Endometrial microvascular endothelial cells (primary cell): ENCODE measurements at regions not wholly inside any gene's neighbourhood (a gene's known extent, or its start where the extent isn't known, plus 50 kb on each side); places are given as distances from the start of the nearest gene placed in this dataset.

Experiments used
- in situ Hi-C: cut with HindIII; loops from 2 replicates; pipeline ENCODE4 v1.10.0; 2017; ENCODE audit warnings: low sequenced_read_pairs, low pct_unique_long_range_greater_than_20kb; ENCODE audit errors: inconsistent ontology term

GRCh38 chr3:193777524-193777923 is 184.5 kb downstream of the OPA1 start:
- in situ Hi-C loops: loop anchor here (10.0 kb wide), 1 partner anchor 527 kb away; no protein-coding TSS in a partner anchor

DNA sequence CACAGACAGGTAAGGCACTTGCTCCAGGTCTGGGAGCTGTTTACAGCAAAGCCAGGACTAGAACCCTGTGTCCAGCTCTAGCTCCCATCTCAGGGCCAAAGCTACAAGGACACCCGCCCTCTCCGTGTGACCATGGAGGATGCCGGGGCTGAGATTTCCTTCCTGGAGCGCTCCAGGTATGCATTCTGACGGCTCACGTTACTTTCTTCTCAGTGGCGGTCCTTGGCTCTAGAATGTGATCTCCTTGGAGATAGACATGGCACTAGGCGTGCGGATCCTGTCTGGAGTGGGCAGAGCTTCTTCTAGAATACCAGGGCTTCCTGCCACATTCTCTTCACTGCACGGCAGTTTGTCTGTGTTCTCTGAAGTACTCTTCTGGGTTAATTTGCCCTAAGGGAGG is 185.7 kb downstream of the OPA1 start:
- in situ Hi-C loops: loop anchor here (10.0 kb wide), 1 partner anchor 526 kb away; no protein-coding TSS in a partner anchor

DNA sequence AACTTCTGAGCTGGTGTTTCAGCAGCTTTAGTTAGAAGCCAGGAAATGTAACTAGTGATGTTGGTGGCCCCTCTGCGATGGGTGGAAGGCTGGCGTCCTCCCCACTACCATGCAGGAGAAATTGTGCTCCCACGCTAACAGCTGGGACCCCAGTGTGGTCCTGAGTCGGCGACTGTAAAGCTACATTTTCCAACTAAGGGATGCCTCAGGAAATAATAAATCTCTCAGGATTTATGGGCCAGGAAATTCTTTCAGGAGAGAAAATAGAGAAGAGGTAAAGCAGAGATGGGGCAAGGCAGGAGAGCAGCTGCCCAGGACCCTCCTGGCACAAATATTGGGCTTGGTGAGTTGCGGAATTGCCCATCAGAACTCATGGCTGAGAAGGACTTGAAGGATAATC is 186.9 kb downstream of the OPA1 start:
- in situ Hi-C loops: loop anchor here (10.0 kb wide), 1 partner anchor 525 kb away; no protein-coding TSS in a partner anchor

DNA sequence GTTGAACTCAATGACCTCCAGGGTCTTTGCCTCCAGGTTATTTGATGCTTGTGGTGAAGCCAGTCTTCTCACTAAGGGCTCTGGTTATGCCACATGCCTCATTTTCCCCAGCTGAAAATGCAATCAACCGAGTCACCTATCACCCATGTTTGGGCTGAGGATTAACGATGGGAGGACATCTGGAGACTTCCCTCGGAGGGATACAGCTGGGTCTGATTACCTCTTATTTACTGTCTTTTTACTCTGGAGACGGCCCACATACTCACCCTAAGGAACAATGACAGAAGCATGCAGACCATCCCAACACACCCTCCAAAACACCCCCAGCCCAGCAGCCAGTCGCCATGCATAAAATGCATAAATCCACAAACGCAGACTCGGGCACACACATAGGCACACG is 187.4 kb downstream of the OPA1 start:
- in situ Hi-C loops: no loop called here

DNA sequence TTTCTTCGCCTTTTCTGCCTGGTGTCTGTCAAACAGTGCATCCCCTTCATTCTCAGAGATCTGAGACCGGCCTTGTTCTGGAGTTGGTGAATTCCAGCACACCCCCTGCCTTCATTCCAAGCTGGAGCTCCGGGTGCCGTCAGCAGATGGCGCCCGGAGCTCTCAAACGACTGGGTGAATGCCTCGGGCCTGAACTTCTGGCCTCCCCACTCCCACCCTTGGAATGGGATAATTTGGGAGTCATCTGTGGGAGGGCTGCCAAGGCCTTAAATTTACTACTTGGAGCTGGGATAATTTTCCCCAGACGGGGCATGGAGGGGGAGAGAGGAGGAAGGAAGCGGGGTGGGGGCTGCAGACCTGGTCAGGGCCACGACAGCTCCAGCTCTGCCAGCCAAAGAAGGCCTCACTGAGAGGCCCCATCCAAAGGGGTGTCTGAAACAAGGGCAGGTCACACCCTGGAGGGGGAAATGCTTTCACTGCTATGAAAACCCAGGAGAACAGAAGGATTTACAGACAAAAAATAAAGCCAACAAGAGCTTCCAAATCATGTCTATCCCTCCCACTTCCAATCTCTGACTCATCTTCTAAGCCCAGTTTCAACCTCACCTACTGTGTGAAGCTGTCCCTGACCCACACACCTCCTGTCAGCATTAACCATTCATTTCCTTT is 187.9 kb downstream of the OPA1 start:
- in situ Hi-C loops: no loop called here

- in situ Hi-C loops: no loop called here
Measured at GRCh38 chr3:193782276-193782647, 189.3 kb downstream of the OPA1 start.

- in situ Hi-C loops: no loop called here
Measured at GRCh38 chr3:193782747-193783146, 189.7 kb downstream of the OPA1 start.

- in situ Hi-C loops: no loop called here
Measured at GRCh38 chr3:193783166-193783896, 190.3 kb downstream of the OPA1 start.

DNA sequence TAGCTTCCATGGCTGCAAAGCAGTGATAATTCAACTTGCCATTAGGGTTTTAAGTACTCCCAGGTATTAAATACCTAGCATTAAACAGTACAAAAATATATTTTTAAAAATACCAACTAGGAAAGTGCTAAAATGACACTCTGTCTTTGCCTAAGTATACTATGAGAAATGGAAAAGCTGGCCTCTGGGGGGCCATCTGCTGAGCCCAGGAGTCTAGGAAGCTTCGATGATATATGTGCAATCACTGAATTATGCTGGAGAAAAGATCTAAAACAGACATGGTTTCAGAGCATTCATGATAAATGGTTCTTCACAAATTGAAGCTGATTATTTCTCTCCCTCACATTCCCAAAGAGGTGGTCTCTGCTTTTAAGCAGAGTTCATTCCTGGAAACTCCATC is 191.8 kb downstream of the OPA1 start:
- in situ Hi-C loops: no loop called here

- in situ Hi-C loops: no loop called here
Measured at GRCh38 chr3:193787496-193787870, 194.5 kb downstream of the OPA1 start.

DNA sequence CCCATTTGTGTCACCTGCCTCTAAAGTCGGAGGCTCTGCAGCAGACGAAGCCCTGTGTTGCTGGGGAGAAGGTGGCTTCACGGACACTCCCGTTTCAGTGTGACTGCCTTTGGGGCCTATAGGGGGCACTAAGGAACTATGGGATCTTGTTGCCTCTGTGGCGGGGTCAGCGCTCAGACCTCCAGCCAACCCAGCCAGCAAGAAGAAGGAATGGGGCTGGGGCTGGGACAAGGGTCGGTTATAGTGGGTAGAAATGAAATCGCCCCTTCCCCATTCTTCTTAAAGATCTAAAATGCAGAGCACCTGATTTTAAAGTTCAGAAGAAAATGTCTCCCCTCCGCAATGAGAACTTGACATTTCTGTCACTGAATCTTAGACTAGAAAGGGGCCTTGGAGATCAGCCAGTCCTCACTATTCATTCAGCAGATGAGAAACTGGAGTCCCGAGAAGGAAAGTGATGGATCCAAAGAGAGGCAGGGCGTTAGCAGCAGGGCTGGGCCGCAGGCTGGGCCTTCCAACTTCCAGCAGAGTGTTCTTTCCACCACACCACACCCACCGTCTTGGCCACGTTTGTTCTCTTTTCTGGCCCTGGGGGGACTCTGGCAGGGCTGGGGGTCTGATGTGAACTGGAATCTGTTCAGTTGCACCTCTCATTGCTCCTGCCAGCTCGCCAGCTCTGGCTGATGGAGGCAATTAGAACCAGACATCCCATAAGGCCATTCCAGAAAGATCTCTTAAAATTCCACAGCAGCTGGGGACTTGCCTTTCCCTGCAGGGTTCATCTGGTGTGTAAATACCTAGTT is 195.4 kb downstream of the OPA1 start:
- in situ Hi-C loops: no loop called here

GRCh38 chr3:193789455-193789854 is 196.4 kb downstream of the OPA1 start:
- in situ Hi-C loops: no loop called here

GRCh38 chr3:193790086-193790990 is 197.3 kb downstream of the OPA1 start:
- in situ Hi-C loops: no loop called here

GRCh38 chr3:193791041-193792032 is 198.3 kb downstream of the OPA1 start:
- in situ Hi-C loops: no loop called here

DNA sequence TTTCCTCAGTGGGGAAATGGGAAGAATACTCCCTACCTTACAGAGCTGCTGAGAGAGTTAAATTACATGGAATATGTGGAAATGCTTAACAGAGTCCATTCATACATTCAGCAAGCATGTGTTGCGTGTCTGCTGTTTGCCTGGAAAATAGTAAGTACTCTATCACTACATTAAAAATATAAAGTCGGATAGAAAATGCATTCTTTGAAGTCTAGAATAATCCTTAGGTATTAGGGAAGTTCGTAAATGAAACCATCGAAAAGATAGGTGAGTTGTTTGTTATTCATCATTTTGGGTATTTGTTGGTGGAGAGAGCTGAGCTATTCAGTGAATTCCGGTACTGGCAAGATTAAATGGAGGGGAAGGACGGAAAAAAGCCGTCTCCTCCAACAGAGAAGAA is 200.1 kb downstream of the OPA1 start:
- in situ Hi-C loops: no loop called here

DNA sequence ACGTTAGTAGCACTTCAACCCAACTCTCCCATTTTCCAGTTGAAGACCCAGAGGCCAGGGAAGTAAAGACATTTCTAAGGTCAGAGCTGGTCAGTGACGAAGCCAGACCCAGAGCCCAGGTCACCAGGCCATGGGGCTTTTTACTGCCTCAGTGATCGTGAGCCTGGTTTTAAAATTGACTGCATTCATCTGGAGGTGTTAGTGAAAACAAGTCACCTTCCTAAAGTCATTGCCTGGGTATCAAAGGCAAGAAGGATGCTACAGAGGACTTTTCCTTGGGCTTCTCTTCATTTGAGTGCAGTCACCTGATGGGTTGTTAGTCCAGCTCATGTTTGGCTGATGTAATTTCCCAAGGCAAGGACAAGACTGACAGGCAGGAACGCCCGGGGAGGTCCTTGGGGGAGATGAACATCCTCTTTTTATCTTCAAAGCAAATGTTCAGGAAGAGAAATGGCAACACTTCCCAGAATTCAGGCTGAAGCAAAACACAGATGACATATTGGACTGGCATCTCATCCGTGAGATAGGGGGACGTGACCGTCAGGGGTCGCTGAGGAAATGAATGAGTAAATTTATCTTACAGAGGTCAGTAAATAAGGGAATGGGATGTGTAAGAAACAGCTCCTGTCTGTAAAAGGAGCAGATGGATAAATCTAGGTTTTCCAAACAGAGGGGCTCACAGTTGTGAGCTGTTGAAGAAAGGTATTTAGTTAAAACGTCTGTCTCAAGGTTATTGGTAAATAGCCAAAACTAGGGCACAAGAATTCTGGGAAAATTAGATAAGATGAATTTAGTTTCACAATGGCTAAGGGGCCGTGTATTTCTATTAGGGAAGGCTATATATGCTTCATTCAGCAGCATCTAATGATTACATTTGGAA is 201.2 kb downstream of the OPA1 start:
- in situ Hi-C loops: no loop called here
